OCI-LY3 (cell line): ENCODE measurements at regions not wholly inside any gene's neighbourhood (a gene's known extent, or its start where the extent isn't known, plus 50 kb on each side); places are given as distances from the start of the nearest gene placed in this dataset.

ENCODE experiments used
- CTCF ChIP-seq: fragments of 200-600, 300-600 bp; sonication (generic); IDR thresholded peaks from 2 replicates; pipeline ENCODE4 v1.5.1; 2014; ENCODE audit warnings: antibody characterized with exemption, low read length, low read depth
- EZH2phosphoT487 ChIP-seq: fragments of 200-600 bp; shearing (Covaris generic); IDR thresholded peaks from 2 replicates; pipeline ENCODE4 v1.6.1; 2018; ENCODE audit warnings: antibody characterized with exemption, mixed run types, low read depth

GRCh38 chr2:226378753-226379705 lies 420.6 kb downstream of the IRS1 start:
- TF ChIP-seq CTCF, result no peak
- TF ChIP-seq EZH2phosphoT487, result no peak
